WTC11 (cell line): ENCODE measurements at regions not wholly inside any gene's neighbourhood (a gene's known extent, or its start where the extent isn't known, plus 50 kb on each side); places are given as distances from the start of the nearest gene placed in this dataset.

Experiments used
- ATAC-seq: fragments of 200-7000 bp; cut with Tn5 transposase; 2 replicates; pipeline ENCODE4 v1.10.0; 2021; ENCODE audit warnings: mild to moderate bottlenecking, moderate library complexity
- CTCF ChIA-PET: fragments of 300-600 bp; sonication (Branson Sonifier 250); formaldehyde crosslinking; loops from one replicate; lab custom pipeline; 2021; ENCODE audit warnings: antibody characterized with exemption; lab: Charles Lee
- POLR2A ChIA-PET: fragments of 350-600 bp; sonication (Branson Sonifier 250); formaldehyde crosslinking; loops from one replicate; lab custom pipeline; 2021; ENCODE audit warnings: antibody characterized with exemption; lab: Charles Lee
- DNase-seq: peaks from one replicate; pipeline ENCODE4 v3.0.0; 2021; ENCODE audit warnings: low spot score
- H3K27ac Mint-ChIP-seq: 2 replicates; pipeline ENCODE4 v1.8.0; 2021; ENCODE audit warnings: mixed read lengths
- H3K27me3 Mint-ChIP-seq: 2 replicates; pipeline ENCODE4 v1.8.0; 2021; ENCODE audit warnings: low read depth, mild to moderate bottlenecking, moderate library complexity, mixed read lengths
- H3K36me3 Mint-ChIP-seq: 2 replicates; pipeline ENCODE4 v1.8.0; 2021; ENCODE audit warnings: mixed read lengths
- H3K4me1 Mint-ChIP-seq: 2 replicates; pipeline ENCODE4 v1.8.0; 2022; ENCODE audit warnings: mixed read lengths
- H3K4me3 Mint-ChIP-seq: 2 replicates; pipeline ENCODE4 v1.8.0; 2021; ENCODE audit warnings: mild to moderate bottlenecking, moderate library complexity, mixed read lengths
- H3K9me3 Mint-ChIP-seq: 2 replicates; pipeline ENCODE4 v1.8.0; 2021; ENCODE audit warnings: mixed read lengths
- GABPB1 ChIP-seq: sonication (generic); formaldehyde crosslinking; IDR thresholded peaks from 2 replicates; pipeline ENCODE4 v1.8.1; 2023; ENCODE audit warnings: mild to moderate bottlenecking, missing genetic modification reagents
- JAZF1 ChIP-seq: fragments of 250-450 bp; sonication (Bioruptor Pico); IDR thresholded peaks from 2 replicates; pipeline ENCODE4 v1.9.0; 2021; ENCODE audit warnings: moderate library complexity, mild to moderate bottlenecking, inconsistent platforms
- NFE2L1 ChIP-seq: sonication (generic); formaldehyde crosslinking; IDR thresholded peaks from 2 replicates; pipeline ENCODE4 v1.8.1; 2023; ENCODE audit warnings: missing genetic modification reagents
- NR1H2 ChIP-seq: sonication (generic); formaldehyde crosslinking; IDR thresholded peaks from 2 replicates; pipeline ENCODE4 v1.9.0; 2021; ENCODE audit warnings: mild to moderate bottlenecking, moderate library complexity, missing genetic modification reagents
- NR2C2 ChIP-seq: sonication (generic); formaldehyde crosslinking; IDR thresholded peaks from 2 replicates; pipeline ENCODE4 v1.8.0; 2022; ENCODE audit warnings: mild to moderate bottlenecking, missing genetic modification reagents
- TCF7 ChIP-seq: sonication (generic); formaldehyde crosslinking; IDR thresholded peaks from 2 replicates; pipeline ENCODE4 v1.8.0; 2022; ENCODE audit warnings: mild to moderate bottlenecking, low read depth, missing genetic modification reagents, moderate library complexity
- TEAD1 ChIP-seq: sonication (generic); formaldehyde crosslinking; IDR thresholded peaks from 2 replicates; pipeline ENCODE4 v1.8.0; 2022; ENCODE audit warnings: mild to moderate bottlenecking, missing genetic modification reagents
- ZBTB21 ChIP-seq: sonication (generic); formaldehyde crosslinking; IDR thresholded peaks from 2 replicates; pipeline ENCODE4 v1.8.1; 2023; ENCODE audit warnings: mild to moderate bottlenecking, missing genetic modification reagents, borderline replicate concordance
- ZNF423 ChIP-seq: fragments of 250-450 bp; sonication (Bioruptor Pico); IDR thresholded peaks from 2 replicates; pipeline ENCODE4 v2.1.2; 2022; ENCODE audit warnings: mild to moderate bottlenecking, moderate library complexity
- TF ChIP-seq, protein P1 (sequence below): sonication (generic); formaldehyde crosslinking; IDR thresholded peaks from 2 replicates; pipeline ENCODE4 v1.8.0; 2023; ENCODE audit warnings: missing genetic modification reagents, mild to moderate bottlenecking, borderline replicate concordance
- TF ChIP-seq, protein P2 (sequence below): fragments of 250-450 bp; sonication (Bioruptor Pico); IDR thresholded peaks from 2 replicates; pipeline ENCODE4 v2.1.2; 2022; ENCODE audit warnings: mild to moderate bottlenecking, moderate library complexity
- TF ChIP-seq, protein P3 (sequence below): sonication (generic); formaldehyde crosslinking; IDR thresholded peaks from 2 replicates; pipeline ENCODE4 v1.8.0; 2022; ENCODE audit warnings: mild to moderate bottlenecking, missing genetic modification reagents
- TF ChIP-seq, protein P4 (sequence below): sonication (generic); formaldehyde crosslinking; IDR thresholded peaks from 2 replicates; pipeline ENCODE4 v1.8.0; 2022; ENCODE audit warnings: missing genetic modification reagents
- TF ChIP-seq, protein P5 (sequence below): fragments of 250-450 bp; sonication (Bioruptor Pico); IDR thresholded peaks from 2 replicates; pipeline ENCODE4 v1.9.0; 2021; ENCODE audit warnings: mild to moderate bottlenecking
- TF ChIP-seq, protein P6 (sequence below): fragments of 250-450 bp; sonication (Bioruptor Pico); IDR thresholded peaks from 2 replicates; pipeline ENCODE4 v1.9.0; 2021; ENCODE audit warnings: moderate library complexity, mild to moderate bottlenecking, inconsistent platforms, borderline replicate concordance

DNA sequence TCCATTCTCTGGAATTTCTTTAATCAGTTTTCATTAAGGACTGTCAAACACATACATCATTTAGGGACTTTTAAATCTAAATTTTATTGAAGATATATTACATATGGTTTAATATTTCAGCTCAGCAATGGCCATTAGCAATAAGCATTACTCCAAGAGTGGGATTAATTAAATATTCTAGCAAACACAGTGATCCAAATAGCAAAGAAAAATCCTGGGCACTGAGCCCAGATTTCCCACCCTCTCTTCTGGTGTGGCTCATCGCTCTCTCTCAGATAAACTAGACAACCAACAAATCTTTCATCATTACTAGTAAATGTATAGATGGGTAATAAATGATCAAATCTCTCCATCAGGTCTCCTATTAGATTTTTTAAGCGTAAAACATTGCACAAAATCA lies 53.5 kb upstream of the FOXD3 start:
- DNase-seq, result no peak
- Mint-ChIP-seq H3K27ac (no peak overlapping the region), H3K36me3 (no peaks in the 10 kb centered on the region), H3K9me3 (no peaks in the 10 kb centered on the region), H3K4me1 (peaks cover 5% of the 10 kb centered on the region), H3K27me3 (no peaks in the 10 kb centered on the region), H3K4me3 (no peak overlapping the region)
- TF ChIP-seq NR2C2 (CRISPR knock-in tag) (no peak), NFE2L1 (CRISPR knock-in tag) (no peak), TEAD1 (CRISPR knock-in tag) (no peak), GABPB1 (CRISPR knock-in tag) (no peak), NR1H2 (CRISPR knock-in tag) (no peak), ZNF423 (no peak), TCF7 (CRISPR knock-in tag) (no peak), JAZF1 (CRISPR knock-in tag) (no peak), ZBTB21 (no peak)
- TF ChIP-seq, protein P1, sequence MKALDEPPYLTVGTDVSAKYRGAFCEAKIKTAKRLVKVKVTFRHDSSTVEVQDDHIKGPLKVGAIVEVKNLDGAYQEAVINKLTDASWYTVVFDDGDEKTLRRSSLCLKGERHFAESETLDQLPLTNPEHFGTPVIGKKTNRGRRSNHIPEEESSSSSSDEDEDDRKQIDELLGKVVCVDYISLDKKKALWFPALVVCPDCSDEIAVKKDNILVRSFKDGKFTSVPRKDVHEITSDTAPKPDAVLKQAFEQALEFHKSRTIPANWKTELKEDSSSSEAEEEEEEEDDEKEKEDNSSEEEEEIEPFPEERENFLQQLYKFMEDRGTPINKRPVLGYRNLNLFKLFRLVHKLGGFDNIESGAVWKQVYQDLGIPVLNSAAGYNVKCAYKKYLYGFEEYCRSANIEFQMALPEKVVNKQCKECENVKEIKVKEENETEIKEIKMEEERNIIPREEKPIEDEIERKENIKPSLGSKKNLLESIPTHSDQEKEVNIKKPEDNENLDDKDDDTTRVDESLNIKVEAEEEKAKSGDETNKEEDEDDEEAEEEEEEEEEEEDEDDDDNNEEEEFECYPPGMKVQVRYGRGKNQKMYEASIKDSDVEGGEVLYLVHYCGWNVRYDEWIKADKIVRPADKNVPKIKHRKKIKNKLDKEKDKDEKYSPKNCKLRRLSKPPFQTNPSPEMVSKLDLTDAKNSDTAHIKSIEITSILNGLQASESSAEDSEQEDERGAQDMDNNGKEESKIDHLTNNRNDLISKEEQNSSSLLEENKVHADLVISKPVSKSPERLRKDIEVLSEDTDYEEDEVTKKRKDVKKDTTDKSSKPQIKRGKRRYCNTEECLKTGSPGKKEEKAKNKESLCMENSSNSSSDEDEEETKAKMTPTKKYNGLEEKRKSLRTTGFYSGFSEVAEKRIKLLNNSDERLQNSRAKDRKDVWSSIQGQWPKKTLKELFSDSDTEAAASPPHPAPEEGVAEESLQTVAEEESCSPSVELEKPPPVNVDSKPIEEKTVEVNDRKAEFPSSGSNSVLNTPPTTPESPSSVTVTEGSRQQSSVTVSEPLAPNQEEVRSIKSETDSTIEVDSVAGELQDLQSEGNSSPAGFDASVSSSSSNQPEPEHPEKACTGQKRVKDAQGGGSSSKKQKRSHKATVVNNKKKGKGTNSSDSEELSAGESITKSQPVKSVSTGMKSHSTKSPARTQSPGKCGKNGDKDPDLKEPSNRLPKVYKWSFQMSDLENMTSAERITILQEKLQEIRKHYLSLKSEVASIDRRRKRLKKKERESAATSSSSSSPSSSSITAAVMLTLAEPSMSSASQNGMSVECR, result no peak
- TF ChIP-seq, protein P2, sequence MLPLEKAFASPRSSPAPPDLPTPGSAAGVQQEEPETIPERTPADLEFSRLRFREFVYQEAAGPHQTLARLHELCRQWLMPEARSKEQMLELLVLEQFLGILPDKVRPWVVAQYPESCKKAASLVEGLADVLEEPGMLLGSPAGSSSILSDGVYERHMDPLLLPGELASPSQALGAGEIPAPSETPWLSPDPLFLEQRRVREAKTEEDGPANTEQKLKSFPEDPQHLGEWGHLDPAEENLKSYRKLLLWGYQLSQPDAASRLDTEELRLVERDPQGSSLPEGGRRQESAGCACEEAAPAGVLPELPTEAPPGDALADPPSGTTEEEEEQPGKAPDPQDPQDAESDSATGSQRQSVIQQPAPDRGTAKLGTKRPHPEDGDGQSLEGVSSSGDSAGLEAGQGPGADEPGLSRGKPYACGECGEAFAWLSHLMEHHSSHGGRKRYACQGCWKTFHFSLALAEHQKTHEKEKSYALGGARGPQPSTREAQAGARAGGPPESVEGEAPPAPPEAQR, result no peak
- TF ChIP-seq, protein P3, sequence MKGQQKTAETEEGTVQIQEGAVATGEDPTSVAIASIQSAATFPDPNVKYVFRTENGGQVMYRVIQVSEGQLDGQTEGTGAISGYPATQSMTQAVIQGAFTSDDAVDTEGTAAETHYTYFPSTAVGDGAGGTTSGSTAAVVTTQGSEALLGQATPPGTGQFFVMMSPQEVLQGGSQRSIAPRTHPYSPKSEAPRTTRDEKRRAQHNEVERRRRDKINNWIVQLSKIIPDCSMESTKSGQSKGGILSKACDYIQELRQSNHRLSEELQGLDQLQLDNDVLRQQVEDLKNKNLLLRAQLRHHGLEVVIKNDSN (CRISPR knock-in tag), result no peak
- TF ChIP-seq, protein P4, sequence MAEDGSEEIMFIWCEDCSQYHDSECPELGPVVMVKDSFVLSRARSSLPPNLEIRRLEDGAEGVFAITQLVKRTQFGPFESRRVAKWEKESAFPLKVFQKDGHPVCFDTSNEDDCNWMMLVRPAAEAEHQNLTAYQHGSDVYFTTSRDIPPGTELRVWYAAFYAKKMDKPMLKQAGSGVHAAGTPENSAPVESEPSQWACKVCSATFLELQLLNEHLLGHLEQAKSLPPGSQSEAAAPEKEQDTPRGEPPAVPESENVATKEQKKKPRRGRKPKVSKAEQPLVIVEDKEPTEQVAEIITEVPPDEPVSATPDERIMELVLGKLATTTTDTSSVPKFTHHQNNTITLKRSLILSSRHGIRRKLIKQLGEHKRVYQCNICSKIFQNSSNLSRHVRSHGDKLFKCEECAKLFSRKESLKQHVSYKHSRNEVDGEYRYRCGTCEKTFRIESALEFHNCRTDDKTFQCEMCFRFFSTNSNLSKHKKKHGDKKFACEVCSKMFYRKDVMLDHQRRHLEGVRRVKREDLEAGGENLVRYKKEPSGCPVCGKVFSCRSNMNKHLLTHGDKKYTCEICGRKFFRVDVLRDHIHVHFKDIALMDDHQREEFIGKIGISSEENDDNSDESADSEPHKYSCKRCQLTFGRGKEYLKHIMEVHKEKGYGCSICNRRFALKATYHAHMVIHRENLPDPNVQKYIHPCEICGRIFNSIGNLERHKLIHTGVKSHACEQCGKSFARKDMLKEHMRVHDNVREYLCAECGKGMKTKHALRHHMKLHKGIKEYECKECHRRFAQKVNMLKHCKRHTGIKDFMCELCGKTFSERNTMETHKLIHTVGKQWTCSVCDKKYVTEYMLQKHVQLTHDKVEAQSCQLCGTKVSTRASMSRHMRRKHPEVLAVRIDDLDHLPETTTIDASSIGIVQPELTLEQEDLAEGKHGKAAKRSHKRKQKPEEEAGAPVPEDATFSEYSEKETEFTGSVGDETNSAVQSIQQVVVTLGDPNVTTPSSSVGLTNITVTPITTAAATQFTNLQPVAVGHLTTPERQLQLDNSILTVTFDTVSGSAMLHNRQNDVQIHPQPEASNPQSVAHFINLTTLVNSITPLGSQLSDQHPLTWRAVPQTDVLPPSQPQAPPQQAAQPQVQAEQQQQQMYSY (CRISPR knock-in tag), result no peak
- TF ChIP-seq, protein P5, sequence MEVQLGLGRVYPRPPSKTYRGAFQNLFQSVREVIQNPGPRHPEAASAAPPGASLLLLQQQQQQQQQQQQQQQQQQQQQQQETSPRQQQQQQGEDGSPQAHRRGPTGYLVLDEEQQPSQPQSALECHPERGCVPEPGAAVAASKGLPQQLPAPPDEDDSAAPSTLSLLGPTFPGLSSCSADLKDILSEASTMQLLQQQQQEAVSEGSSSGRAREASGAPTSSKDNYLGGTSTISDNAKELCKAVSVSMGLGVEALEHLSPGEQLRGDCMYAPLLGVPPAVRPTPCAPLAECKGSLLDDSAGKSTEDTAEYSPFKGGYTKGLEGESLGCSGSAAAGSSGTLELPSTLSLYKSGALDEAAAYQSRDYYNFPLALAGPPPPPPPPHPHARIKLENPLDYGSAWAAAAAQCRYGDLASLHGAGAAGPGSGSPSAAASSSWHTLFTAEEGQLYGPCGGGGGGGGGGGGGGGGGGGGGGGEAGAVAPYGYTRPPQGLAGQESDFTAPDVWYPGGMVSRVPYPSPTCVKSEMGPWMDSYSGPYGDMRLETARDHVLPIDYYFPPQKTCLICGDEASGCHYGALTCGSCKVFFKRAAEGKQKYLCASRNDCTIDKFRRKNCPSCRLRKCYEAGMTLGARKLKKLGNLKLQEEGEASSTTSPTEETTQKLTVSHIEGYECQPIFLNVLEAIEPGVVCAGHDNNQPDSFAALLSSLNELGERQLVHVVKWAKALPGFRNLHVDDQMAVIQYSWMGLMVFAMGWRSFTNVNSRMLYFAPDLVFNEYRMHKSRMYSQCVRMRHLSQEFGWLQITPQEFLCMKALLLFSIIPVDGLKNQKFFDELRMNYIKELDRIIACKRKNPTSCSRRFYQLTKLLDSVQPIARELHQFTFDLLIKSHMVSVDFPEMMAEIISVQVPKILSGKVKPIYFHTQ, result no peak
- TF ChIP-seq, protein P6, sequence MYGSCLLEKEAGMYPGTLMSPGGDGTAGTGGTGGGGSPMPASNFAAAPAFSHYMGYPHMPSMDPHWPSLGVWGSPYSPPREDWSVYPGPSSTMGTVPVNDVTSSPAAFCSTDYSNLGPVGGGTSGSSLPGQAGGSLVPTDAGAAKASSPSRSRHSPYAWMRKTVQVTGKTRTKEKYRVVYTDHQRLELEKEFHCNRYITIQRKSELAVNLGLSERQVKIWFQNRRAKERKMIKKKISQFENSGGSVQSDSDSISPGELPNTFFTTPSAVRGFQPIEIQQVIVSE (CRISPR knock-in tag), result no peak
- ChIA-PET POLR2A (no interaction called here), CTCF (no interaction called here)
- ATAC-seq, result no peak
